ENCODE measurements at regions not wholly inside any gene's neighbourhood (a gene's known extent, or its start where the extent isn't known, plus 50 kb on each side); places are given as distances from the start of the nearest gene placed in this dataset.

DNA sequence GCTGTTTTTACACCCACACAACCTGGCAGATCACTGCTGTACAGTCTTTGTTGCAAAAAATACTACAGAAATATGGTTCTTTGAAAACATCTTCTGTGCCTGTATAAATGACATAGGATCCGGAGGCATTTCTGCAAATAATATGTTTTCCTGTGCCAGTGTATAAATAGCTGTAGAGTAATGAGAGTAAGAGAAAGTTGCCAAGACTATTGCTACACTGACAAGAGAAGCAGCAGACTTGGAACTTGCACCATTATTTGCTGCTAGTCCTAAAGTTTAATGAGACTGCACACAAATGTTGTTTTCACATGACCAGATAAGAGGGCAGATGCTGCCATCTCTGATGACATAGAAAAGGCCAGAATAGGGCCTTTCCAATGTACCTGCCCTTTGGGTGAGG is 50.0 kb upstream of the DTNBP1 start:
- no peak for DNase-seq

Data from activated naive CD4-positive, alpha-beta T cell (primary cell).